ENCODE measurements at regions not wholly inside any gene's neighbourhood (a gene's known extent, or its start where the extent isn't known, plus 50 kb on each side); places are given as distances from the start of the nearest gene placed in this dataset.

DNA sequence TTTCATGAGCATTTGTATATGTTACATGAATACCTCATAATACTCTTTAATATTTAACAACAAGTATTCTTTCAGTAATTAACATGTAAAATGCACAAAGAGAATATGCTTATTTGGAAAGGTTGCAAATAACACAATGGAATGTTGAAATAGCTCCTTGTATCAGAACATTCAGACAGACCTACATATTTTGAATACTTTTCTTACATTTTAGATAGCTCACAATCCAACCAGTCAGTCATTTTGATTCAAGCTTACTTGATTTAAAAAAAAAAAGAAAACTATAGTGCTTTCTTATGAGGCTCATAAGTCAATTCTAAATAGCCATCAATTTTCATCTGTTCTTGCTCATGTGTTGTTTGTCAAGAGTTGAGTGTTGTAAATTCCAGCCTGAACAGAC lies 518.8 kb downstream of the ADGRL2 start:
- TF ChIP-seq POLR2A (IDR thresholded peaks at IDR 0.05; ENCODE audit: low read depth) (no peak), EP300 (IDR thresholded peaks at IDR 0.05) (no peak)
- TF ChIP-seq, protein P1, sequence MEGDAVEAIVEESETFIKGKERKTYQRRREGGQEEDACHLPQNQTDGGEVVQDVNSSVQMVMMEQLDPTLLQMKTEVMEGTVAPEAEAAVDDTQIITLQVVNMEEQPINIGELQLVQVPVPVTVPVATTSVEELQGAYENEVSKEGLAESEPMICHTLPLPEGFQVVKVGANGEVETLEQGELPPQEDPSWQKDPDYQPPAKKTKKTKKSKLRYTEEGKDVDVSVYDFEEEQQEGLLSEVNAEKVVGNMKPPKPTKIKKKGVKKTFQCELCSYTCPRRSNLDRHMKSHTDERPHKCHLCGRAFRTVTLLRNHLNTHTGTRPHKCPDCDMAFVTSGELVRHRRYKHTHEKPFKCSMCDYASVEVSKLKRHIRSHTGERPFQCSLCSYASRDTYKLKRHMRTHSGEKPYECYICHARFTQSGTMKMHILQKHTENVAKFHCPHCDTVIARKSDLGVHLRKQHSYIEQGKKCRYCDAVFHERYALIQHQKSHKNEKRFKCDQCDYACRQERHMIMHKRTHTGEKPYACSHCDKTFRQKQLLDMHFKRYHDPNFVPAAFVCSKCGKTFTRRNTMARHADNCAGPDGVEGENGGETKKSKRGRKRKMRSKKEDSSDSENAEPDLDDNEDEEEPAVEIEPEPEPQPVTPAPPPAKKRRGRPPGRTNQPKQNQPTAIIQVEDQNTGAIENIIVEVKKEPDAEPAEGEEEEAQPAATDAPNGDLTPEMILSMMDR (IDR thresholded peaks at IDR 0.05): no peak
